Upper lobe of left lung (tissue), 6 donors: ENCODE measurements at regions not wholly inside any gene's neighbourhood (a gene's known extent, or its start where the extent isn't known, plus 50 kb on each side); places are given as distances from the start of the nearest gene placed in this dataset.

Source experiments
- ATAC-seq, 2 donors: fragments of 200-7000 bp; cut with Tn5 transposase; one replicate each; pipeline ENCODE4 v1.9.1; 2022; ENCODE audit warnings: mild to moderate bottlenecking in 2 of 2, moderate library complexity in 2 of 2; ENCODE audit not compliant: low FRiP score in 2 of 2
- DNase-seq, 2 donors: peaks; one replicate each; pipeline ENCODE4 v3.0.0-alpha.2; 2019 to 2020
- H3K27ac ChIP-seq, 4 donors: fragments of 200-600 bp; sonication (generic); one replicate each; pipeline ENCODE4 v1.5.1; 2016 to 2019
- H3K27me3 ChIP-seq, 4 donors: fragments of 200-600 bp; sonication (generic); one replicate each; pipeline ENCODE4 v1.5.1; 2017 to 2019
- H3K36me3 ChIP-seq, 4 donors: fragments of 200-600 bp; sonication (generic); one replicate each; pipeline ENCODE4 v1.5.1; 2016 to 2019
- H3K4me1 ChIP-seq, 4 donors: fragments of 200-600 bp; sonication (generic); one replicate each; pipeline ENCODE4 v1.5.1; 2018 to 2019
- H3K4me3 ChIP-seq, 4 donors: fragments of 200-600 bp; sonication (generic); one replicate each; pipeline ENCODE4 v1.5.1; 2017 to 2019; ENCODE audit warnings: mild to moderate bottlenecking in 2 of 4, moderate library complexity in 1 of 4
- H3K9me3 ChIP-seq, 4 donors: fragments of 200-600 bp; sonication (generic); one replicate each; pipeline ENCODE4 v1.5.1; 2018 to 2019
- EP300 ChIP-seq, 4 donors: sonication (generic); formaldehyde crosslinking; IDR thresholded peaks; one replicate each; pipeline ENCODE4 v1.5.1; 2017; ENCODE audit warnings: antibody characterized with exemption in 4 of 4, control low read depth in 2 of 4
- POLR2A ChIP-seq, 4 donors: fragments of 450-650 bp; IDR thresholded peaks; one replicate each; pipeline ENCODE4 v1.5.1; 2016 to 2017; ENCODE audit warnings: antibody characterized with exemption in 4 of 4, mild to moderate bottlenecking in 2 of 4
- POLR2AphosphoS5 ChIP-seq, 2 donors: sonication (generic); formaldehyde crosslinking; IDR thresholded peaks; one replicate each; pipeline ENCODE4 v1.5.1; 2017; ENCODE audit warnings: antibody characterized with exemption in 2 of 2
- WGBS, 2 donors: methylation state at CpG; one replicate each; pipeline ENCODE4 v1.1.5; 2017 to 2018; 5-methylcytosine and 5-hydroxymethylcytosine counted together
- TF ChIP-seq, protein P1 (sequence below), 6 experiments: fragments of 450-650 bp in 4 of 6; fragments of 200-600 bp in 2 of 6; sonication (generic) in 2 of 6; IDR thresholded peaks; one replicate each; pipeline ENCODE4 v1.5.1; 2016 to 2019; ENCODE audit warnings: antibody characterized with exemption in 6 of 6
- donor health status: DM: no; HTN: no; CAD: no; lungs with moderate emphysema.
- donor health status: DM: no; HTN: yes; CAD: no; lungs with severe emphysema.

DNA sequence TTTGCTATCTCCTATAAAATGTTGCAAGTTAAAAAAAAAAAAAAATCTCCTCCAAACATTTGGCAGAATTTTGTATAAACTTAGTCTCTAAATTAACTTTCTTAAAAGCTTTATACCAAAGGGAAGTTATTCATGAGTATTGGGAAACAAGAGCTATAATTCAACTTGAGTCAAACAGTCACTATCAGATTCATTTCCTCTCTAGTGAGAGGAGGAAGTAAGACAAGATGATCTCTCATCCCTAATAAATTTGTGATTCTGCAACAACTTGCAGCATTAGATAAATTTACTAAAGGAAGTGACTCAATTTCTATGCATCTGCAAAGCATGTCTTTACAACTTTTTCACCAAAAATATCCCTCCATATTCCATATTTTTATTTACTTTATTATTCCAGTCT is 135.4 kb upstream of the GNPDA2 start:
- H3K9me3 ChIP-seq: no peaks in the 10 kb centered on the region
- no peaks in the 10 kb centered on the region for H3K4me1 ChIP-seq
- H3K4me3 ChIP-seq: no peak overlapping the region
- DNase-seq (no peak), ATAC-seq (no peak)
- H3K36me3 ChIP-seq: no peaks in the 10 kb centered on the region
- no peaks in the 10 kb centered on the region for H3K27me3 ChIP-seq
- TF ChIP-seq POLR2AphosphoS5 (IDR thresholded peaks at IDR 0.05) (no peak), POLR2A (IDR thresholded peaks at IDR 0.05) (no peak), EP300 (IDR thresholded peaks at IDR 0.05) (no peak)
- TF ChIP-seq, protein P1, sequence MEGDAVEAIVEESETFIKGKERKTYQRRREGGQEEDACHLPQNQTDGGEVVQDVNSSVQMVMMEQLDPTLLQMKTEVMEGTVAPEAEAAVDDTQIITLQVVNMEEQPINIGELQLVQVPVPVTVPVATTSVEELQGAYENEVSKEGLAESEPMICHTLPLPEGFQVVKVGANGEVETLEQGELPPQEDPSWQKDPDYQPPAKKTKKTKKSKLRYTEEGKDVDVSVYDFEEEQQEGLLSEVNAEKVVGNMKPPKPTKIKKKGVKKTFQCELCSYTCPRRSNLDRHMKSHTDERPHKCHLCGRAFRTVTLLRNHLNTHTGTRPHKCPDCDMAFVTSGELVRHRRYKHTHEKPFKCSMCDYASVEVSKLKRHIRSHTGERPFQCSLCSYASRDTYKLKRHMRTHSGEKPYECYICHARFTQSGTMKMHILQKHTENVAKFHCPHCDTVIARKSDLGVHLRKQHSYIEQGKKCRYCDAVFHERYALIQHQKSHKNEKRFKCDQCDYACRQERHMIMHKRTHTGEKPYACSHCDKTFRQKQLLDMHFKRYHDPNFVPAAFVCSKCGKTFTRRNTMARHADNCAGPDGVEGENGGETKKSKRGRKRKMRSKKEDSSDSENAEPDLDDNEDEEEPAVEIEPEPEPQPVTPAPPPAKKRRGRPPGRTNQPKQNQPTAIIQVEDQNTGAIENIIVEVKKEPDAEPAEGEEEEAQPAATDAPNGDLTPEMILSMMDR (IDR thresholded peaks at IDR 0.05): no peak
- H3K27ac ChIP-seq: no peak overlapping the region

DNA sequence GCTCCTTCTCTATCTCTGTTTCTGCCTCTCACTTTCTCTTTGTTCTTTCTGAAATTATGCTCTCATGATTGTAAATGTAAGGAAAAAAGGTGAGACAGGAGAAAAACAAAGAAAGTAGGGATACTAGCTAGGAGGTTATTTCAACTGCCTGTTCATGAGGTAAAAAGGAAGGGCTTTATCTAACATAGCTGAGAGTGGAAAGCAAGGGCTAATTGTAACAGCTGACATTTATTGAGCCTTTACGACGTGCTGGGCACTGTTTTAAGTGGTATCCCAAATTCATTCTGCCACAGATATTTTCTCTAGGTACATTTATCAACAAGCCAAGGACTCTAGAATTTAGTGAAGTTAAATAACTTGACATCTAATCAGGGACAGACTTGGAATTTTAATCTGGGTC is 133.1 kb upstream of the GNPDA2 start:
- ATAC-seq (no peak), DNase-seq (no peak)
- Histone ChIP-seq H3K9me3 (no peaks in the 10 kb centered on the region), H3K4me1 (no peaks in the 10 kb centered on the region), H3K4me3 (no peak overlapping the region), H3K36me3 (no peaks in the 10 kb centered on the region), H3K27ac (no peak overlapping the region), H3K27me3 (no peaks in the 10 kb centered on the region)
- TF ChIP-seq POLR2AphosphoS5 (IDR thresholded peaks at IDR 0.05): no peak
- TF ChIP-seq EP300 (IDR thresholded peaks at IDR 0.05): no peak
- TF ChIP-seq, protein P1 (IDR thresholded peaks at IDR 0.05): no peak
- no peak for TF ChIP-seq POLR2A (IDR thresholded peaks at IDR 0.05)
- WGBS, 2 donors: 24 to 40% methylated on average over 2 of the region's 2 CpGs

- H3K27ac ChIP-seq: no peak overlapping the region
- no peak for DNase-seq
- TF ChIP-seq POLR2AphosphoS5 (IDR thresholded peaks at IDR 0.05) (no peak), EP300 (IDR thresholded peaks at IDR 0.05) (no peak), POLR2A (IDR thresholded peaks at IDR 0.05) (no peak)
- TF ChIP-seq, protein P1 (IDR thresholded peaks at IDR 0.05): no peak
- H3K4me1 ChIP-seq: no peaks in the 10 kb centered on the region
- H3K27me3 ChIP-seq: no peaks in the 10 kb centered on the region
- ATAC-seq: no peak
- no peaks in the 10 kb centered on the region for H3K36me3 ChIP-seq
- H3K9me3 ChIP-seq: peaks cover 0 to 4% (median 0%) of the 10 kb centered on the region in 4 donors
- H3K4me3 ChIP-seq: no peak overlapping the region
Measured at GRCh38 chr4:44848466-44848865, 122.1 kb upstream of the GNPDA2 start.

DNA sequence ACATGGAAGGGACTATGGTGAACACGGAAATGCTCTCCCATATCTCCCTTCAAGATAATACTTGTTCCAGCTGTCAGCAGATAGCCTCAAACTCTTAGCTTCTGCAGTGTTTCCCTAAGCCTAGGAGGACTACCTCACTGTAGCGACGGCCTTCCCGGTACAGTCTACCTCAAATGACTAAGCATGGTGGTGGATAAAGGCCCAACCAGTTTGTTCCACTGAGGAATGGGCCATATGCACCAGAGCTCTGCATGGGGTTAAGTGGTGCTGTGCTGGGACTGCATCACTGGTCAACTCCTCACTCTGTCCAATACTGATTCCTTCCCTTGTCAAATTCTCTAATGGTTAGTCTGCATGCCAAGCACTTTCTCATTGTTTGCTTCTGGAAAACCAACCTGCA is 119.6 kb upstream of the GNPDA2 start:
- Histone ChIP-seq H3K4me1 (no peaks in the 10 kb centered on the region), H3K27ac (no peak overlapping the region), H3K4me3 (no peak overlapping the region), H3K27me3 (no peaks in the 10 kb centered on the region), H3K9me3 (no peaks in the 10 kb centered on the region), H3K36me3 (no peaks in the 10 kb centered on the region)
- no peak for ATAC-seq
- DNase-seq: no peak
- WGBS, 2 donors: 68 to 92% methylated on average over 4 of the region's 4 CpGs
- TF ChIP-seq EP300 (IDR thresholded peaks at IDR 0.05): no peak
- TF ChIP-seq POLR2AphosphoS5 (IDR thresholded peaks at IDR 0.05): no peak
- TF ChIP-seq POLR2A (IDR thresholded peaks at IDR 0.05): no peak
- TF ChIP-seq, protein P1 (IDR thresholded peaks at IDR 0.05): no peak

DNA sequence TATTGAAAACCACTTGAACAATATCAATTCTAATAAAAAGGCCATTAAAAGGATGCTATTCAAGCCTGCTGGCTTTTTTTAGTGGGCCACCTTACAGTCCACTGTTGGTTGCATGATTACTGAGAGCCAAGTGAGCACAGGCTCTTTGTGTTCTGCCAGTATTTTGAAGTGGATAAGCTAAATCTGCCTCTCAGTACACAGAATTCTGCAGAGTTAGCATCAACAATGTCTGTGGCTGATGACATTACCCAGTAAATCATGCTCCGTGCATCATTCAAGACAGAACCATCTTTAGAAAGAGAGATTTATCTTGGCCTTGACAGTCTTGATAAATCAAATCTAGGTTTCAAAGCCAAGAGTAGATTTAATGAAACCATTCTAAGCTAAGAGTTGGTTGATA is 119.0 kb upstream of the GNPDA2 start:
- no peak overlapping the region for H3K27ac ChIP-seq
- H3K36me3 ChIP-seq: no peaks in the 10 kb centered on the region
- no peaks in the 10 kb centered on the region for H3K4me1 ChIP-seq
- 95 to 97% methylated on average over 1 of the region's 1 CpG for WGBS, 2 donors
- no peaks in the 10 kb centered on the region for H3K27me3 ChIP-seq
- ATAC-seq (no peak), DNase-seq (no peak)
- H3K4me3 ChIP-seq: no peak overlapping the region
- H3K9me3 ChIP-seq: no peaks in the 10 kb centered on the region
- TF ChIP-seq, protein P1 (IDR thresholded peaks at IDR 0.05): no peak
- TF ChIP-seq POLR2A (IDR thresholded peaks at IDR 0.05) (no peak), EP300 (IDR thresholded peaks at IDR 0.05) (no peak), POLR2AphosphoS5 (IDR thresholded peaks at IDR 0.05) (no peak)
